ENCODE measurements at regions not wholly inside any gene's neighbourhood (a gene's known extent, or its start where the extent isn't known, plus 50 kb on each side); places are given as distances from the start of the nearest gene placed in this dataset.
A peak's percentile ranks its signal among the peaks of the same experiment; 100 is the strongest.

- Histone ChIP-seq H2AFZ (ENCODE audit: low read length) (no peak overlapping the region), H3K4me3 (ENCODE audit: low read length) (no peak overlapping the region), H3K9me2 (replicated peaks; ENCODE audit: low read length) (no peaks in the 10 kb centered on the region), H3K4me1 (ENCODE audit: insufficient read depth, low read length) (peaks cover 33% of the 10 kb centered on the region), H3F3A (ENCODE audit: low read length, unreplicated experiment) (no peaks in the 10 kb centered on the region), H3K79me2 (ENCODE audit: low read length) (no peaks in the 10 kb centered on the region), H3K9ac (ENCODE audit: low read length) (no peak overlapping the region), H3K27me3 (ENCODE audit: low read length) (no peaks in the 10 kb centered on the region), H4K20me1 (ENCODE audit: low read length) (no peaks in the 10 kb centered on the region), H3K9me3 (ENCODE audit: low read length) (no peaks in the 10 kb centered on the region), H3K36me3 (ENCODE audit: low read depth, low read length) (no peaks in the 10 kb centered on the region), H3K4me2 (ENCODE audit: low read length) (no peak overlapping the region), H3K27ac (ENCODE audit: low read length) (no peak overlapping the region)
- intact Hi-C loops (cut with micrococcal nuclease), result no loop called here
- POLR2A ChIA-PET (ENCODE audit: unreplicated experiment), result no interaction called here
- CTCF ChIA-PET, result no interaction called here
- TF ChIP-seq EZH2phosphoT487 (IDR thresholded peaks at IDR 0.05; ENCODE audit: borderline replicate concordance, low read length), result no peak
- no peak for TF ChIP-seq CTCF (conservative IDR thresholded peaks at IDR 0.05; ENCODE audit: low read depth, low read length)
- no peak for TF ChIP-seq EZH2 (IDR thresholded peaks at IDR 0.05; ENCODE audit: low read length, unreplicated experiment)
- ATAC-seq, result no peak
- no TSS peak for BruUV-seq (replicated peaks)
- DNase-seq, result no peak
Observed at GRCh38 chr1:56327195-56327594, 252.2 kb downstream of the PLPP3 start.

DNA sequence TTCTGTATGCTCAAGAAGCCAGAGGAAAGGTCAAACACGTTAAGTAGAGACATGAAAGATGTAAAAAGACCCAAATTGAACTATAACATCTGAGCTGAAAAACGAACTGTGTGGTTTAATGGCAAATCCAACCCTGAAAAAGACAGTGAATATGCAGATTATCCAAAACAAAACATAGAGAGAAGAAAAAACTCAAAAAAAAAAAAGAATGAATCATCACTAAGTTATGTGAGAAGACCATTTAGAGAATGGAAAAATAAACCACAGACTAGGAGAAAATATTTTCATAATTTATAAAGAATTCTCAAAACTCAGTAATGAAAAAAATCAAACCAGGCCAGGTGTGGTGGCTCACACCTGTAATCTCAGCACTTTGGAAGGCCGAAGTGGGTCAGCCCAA is 253.3 kb downstream of the PLPP3 start:
- TF ChIP-seq CTCF (conservative IDR thresholded peaks at IDR 0.05; ENCODE audit: low read depth, low read length), result no peak
- no peak for TF ChIP-seq EZH2 (IDR thresholded peaks at IDR 0.05; ENCODE audit: low read length, unreplicated experiment)
- TF ChIP-seq EZH2phosphoT487 (IDR thresholded peaks at IDR 0.05; ENCODE audit: borderline replicate concordance, low read length), result no peak
- Histone ChIP-seq H3K4me3 (ENCODE audit: low read length) (no peak overlapping the region), H3K36me3 (ENCODE audit: low read depth, low read length) (no peaks in the 10 kb centered on the region), H3K9me2 (replicated peaks; ENCODE audit: low read length) (no peaks in the 10 kb centered on the region), H3K4me2 (ENCODE audit: low read length) (no peak overlapping the region), H4K20me1 (ENCODE audit: low read length) (no peaks in the 10 kb centered on the region), H3K27me3 (ENCODE audit: low read length) (no peaks in the 10 kb centered on the region), H3K79me2 (ENCODE audit: low read length) (no peaks in the 10 kb centered on the region), H3K27ac (ENCODE audit: low read length) (no peak overlapping the region), H3F3A (ENCODE audit: low read length, unreplicated experiment) (no peaks in the 10 kb centered on the region), H3K9ac (ENCODE audit: low read length) (no peak overlapping the region), H2AFZ (ENCODE audit: low read length) (no peak overlapping the region), H3K9me3 (ENCODE audit: low read length) (no peaks in the 10 kb centered on the region), H3K4me1 (ENCODE audit: insufficient read depth, low read length) (peaks cover 22% of the 10 kb centered on the region)
- POLR2A ChIA-PET (ENCODE audit: unreplicated experiment), result interaction anchor here (0.6 kb wide), 1 partner anchor 486 kb away, joined by 5 read pairs; no protein-coding TSS in a partner anchor
- CTCF ChIA-PET, result no interaction called here
- no TSS peak for BruUV-seq (replicated peaks)
- peak; percentile 40 for DNase-seq
- intact Hi-C loops (cut with micrococcal nuclease), result no loop called here
- ATAC-seq, result no peak; the same call in 1 of the 2 replicates

GRCh38 chr1:56324504-56324903 is 254.9 kb downstream of the PLPP3 start:
- no peaks in the 10 kb centered on the region for H3K27me3 ChIP-seq (ENCODE audit: low read length)
- no peaks in the 10 kb centered on the region for H4K20me1 ChIP-seq (ENCODE audit: low read length)
- no peaks in the 10 kb centered on the region for H3K79me2 ChIP-seq (ENCODE audit: low read length)
- intact Hi-C loops (cut with micrococcal nuclease), result no loop called here
- peaks cover 13% of the 10 kb centered on the region for H3K4me1 ChIP-seq (ENCODE audit: insufficient read depth, low read length)
- BruUV-seq (replicated peaks), result no TSS peak
- no peak overlapping the region for H3K27ac ChIP-seq (ENCODE audit: low read length)
- no peaks in the 10 kb centered on the region for H3K9me2 ChIP-seq (replicated peaks; ENCODE audit: low read length)
- H3K9me3 ChIP-seq (ENCODE audit: low read length), result no peaks in the 10 kb centered on the region
- no peak overlapping the region for H3K4me3 ChIP-seq (ENCODE audit: low read length)
- CTCF ChIA-PET, result no interaction called here
- POLR2A ChIA-PET (ENCODE audit: unreplicated experiment), result no interaction called here
- TF ChIP-seq EZH2 (IDR thresholded peaks at IDR 0.05; ENCODE audit: low read length, unreplicated experiment) (no peak), CTCF (conservative IDR thresholded peaks at IDR 0.05; ENCODE audit: low read depth, low read length) (no peak), EZH2phosphoT487 (IDR thresholded peaks at IDR 0.05; ENCODE audit: borderline replicate concordance, low read length) (no peak)
- H3F3A ChIP-seq (ENCODE audit: low read length, unreplicated experiment), result no peaks in the 10 kb centered on the region
- H3K9ac ChIP-seq (ENCODE audit: low read length), result no peak overlapping the region
- DNase-seq, result no peak
- no peak for ATAC-seq
- no peaks in the 10 kb centered on the region for H3K36me3 ChIP-seq (ENCODE audit: low read depth, low read length)
- H2AFZ ChIP-seq (ENCODE audit: low read length), result no peak overlapping the region
- H3K4me2 ChIP-seq (ENCODE audit: low read length), result no peak overlapping the region
